Heart left ventricle (tissue), 13 donors: ENCODE measurements at regions not wholly inside any gene's neighbourhood (a gene's known extent, or its start where the extent isn't known, plus 50 kb on each side); places are given as distances from the start of the nearest gene placed in this dataset.

Experiments used
- CTCF ChIP-seq, 12 donors: fragments of 200-600 bp; sonication (generic) in 4 of 12; IDR thresholded peaks; one replicate each; pipeline versions ENCODE4 v1.5.0 to v1.8.0; 2018 to 2022; ENCODE audit warnings: antibody characterized with exemption in 12 of 12, mild to moderate bottlenecking in 5 of 12
- POLR2A ChIP-seq, 2 donors: fragments of 450-650 bp; IDR thresholded peaks; one replicate each; pipeline ENCODE4 v1.6.1; 2017; ENCODE audit warnings: antibody characterized with exemption in 2 of 2, mild to moderate bottlenecking in 2 of 2, moderate library complexity in 2 of 2
- donor health status: ischemic (EF 13 %, LVEDD 7.1; RV severe dilation, severe dysfunction).
- donor health status: DM: no; HTN: yes; CAD: no.
- donor health status: DM: no; HTN: no; CAD: no.
- donor health status: ischemic (EF 25% LVEDD 6.9; RV normal size, moderate dysfunction).
- donor health status: ischemic (EF 25% LVEDD 5.7; RV mildly dilated, moderate dysfunction).
- donor health status: ischemic (EF 35%, LVEDD 5.7; RV mildly dilated, moderate dysfunction).
- donor health status: nonischemic (EF 11% LVEDD 7.7; RV severe dilation, severe dysfunction).
- donor health status: DM: yes; HTN: yes; CAD: no.
- donor health status: PGD.
- donor health status: ischemic (EF 29% LVEDD 5.4; RV normal size, mild dysfunction).
- donor health status: nonischemic (EF 23%, LVEDD 6.1; RV moderate dilation, normal function).

- no peak for TF ChIP-seq CTCF (IDR thresholded peaks at IDR 0.05)
- no peak for TF ChIP-seq POLR2A (IDR thresholded peaks at IDR 0.05)
Measured at GRCh38 chr18:1014509-1014908, 109.8 kb downstream of the ADCYAP1 start.
